T-cell (primary cell): ENCODE measurements at regions not wholly inside any gene's neighbourhood (a gene's known extent, or its start where the extent isn't known, plus 50 kb on each side); places are given as distances from the start of the nearest gene placed in this dataset.

Experiments used
- ATAC-seq, 4 experiments: fragments of 200-7000 bp in 3 of 4; fragments of 150-1000 bp in 1 of 4; cut with Tn5 transposase; replicated peaks in 1 of 4; 1 replicate in 3 of 4; 2 replicates in 1 of 4; pipeline ENCODE4 v1.10.0; 2021; ENCODE audit warnings: moderate library complexity in 3 of 4, mild to moderate bottlenecking in 2 of 4, moderate number of reproducible peaks in 1 of 4
- CTCF ChIA-PET, 2 donors: fragments of 300-600 bp; sonication (Branson Sonifier 250); formaldehyde crosslinking; loops; one replicate each; lab custom pipeline; 2022; ENCODE audit warnings: antibody characterized with exemption in 2 of 2; lab: Charles Lee
- POLR2A ChIA-PET, 2 donors: fragments of 300-600 bp; sonication (Branson Sonifier 250); formaldehyde crosslinking; loops; one replicate each; lab custom pipeline; 2022; ENCODE audit warnings: antibody characterized with exemption in 2 of 2; lab: Charles Lee
- DNase-seq, 35 experiments: peaks; one replicate each; pipeline versions ENCODE4 v3.0.0 to v3.0.0-alpha.2; 2013 to 2023
- H3K27ac ChIP-seq: one replicate; pipeline ENCODE4 v1.5.1; 2013; ENCODE audit warnings: low read length
- H3K27me3 ChIP-seq, 2 experiments: replicated peaks in 1 of 2; 1 replicate in 1 of 2; 2 replicates in 1 of 2; pipeline versions ENCODE4 v1.6.1 to v1.7.0; 2013; ENCODE audit warnings: low read length in 1 of 2, mixed read lengths in 1 of 2; ENCODE audit not compliant: control insufficient read depth in 2 of 2, insufficient read depth in 2 of 2; ENCODE audit errors: extremely low read depth in 1 of 2
- H3K36me3 ChIP-seq, 2 donors: 1 replicate in 1 of 2; 2 replicates in 1 of 2; pipeline versions ENCODE4 v1.6.1 to v1.7.0; 2013; ENCODE audit warnings: low read length in 1 of 2; ENCODE audit not compliant: control insufficient read depth in 2 of 2, insufficient read depth in 1 of 2; ENCODE audit errors: extremely low read depth in 1 of 2
- H3K4me1 ChIP-seq, 2 experiments: 1 replicate in 1 of 2; 2 replicates in 1 of 2; pipeline versions ENCODE4 v1.6.1 to v1.7.0; 2013; ENCODE audit warnings: low read length in 2 of 2, mixed read lengths in 1 of 2; ENCODE audit not compliant: insufficient read depth in 2 of 2, control insufficient read depth in 1 of 2; ENCODE audit errors: extremely low read depth in 1 of 2
- H3K4me3 ChIP-seq, 2 donors: 1 replicate in 1 of 2; 2 replicates in 1 of 2; pipeline versions ENCODE4 v1.5.1 to v1.7.0; 2013; ENCODE audit warnings: mild to moderate bottlenecking in 2 of 2, low read length in 1 of 2, moderate library complexity in 1 of 2; ENCODE audit not compliant: control insufficient read depth in 1 of 2; ENCODE audit errors: extremely low read depth in 1 of 2
- H3K9me3 ChIP-seq: 2 replicates; pipeline ENCODE4 v1.7.0; 2013
- H3K27ac Mint-ChIP-seq, 2 donors: one replicate each; pipeline ENCODE4 v1.8.0; 2020 to 2021; ENCODE audit warnings: mild to moderate bottlenecking in 2 of 2, mixed read lengths in 2 of 2
- H3K27me3 Mint-ChIP-seq, 2 donors: one replicate each; pipeline ENCODE4 v1.8.0; 2021 to 2022; ENCODE audit warnings: mixed read lengths in 2 of 2
- H3K36me3 Mint-ChIP-seq: one replicate; pipeline ENCODE4 v1.8.0; 2021; ENCODE audit warnings: mixed read lengths
- H3K4me1 Mint-ChIP-seq, 3 donors: one replicate each; pipeline ENCODE4 v1.8.0; 2020 to 2022; ENCODE audit warnings: mixed read lengths in 3 of 3, mild to moderate bottlenecking in 1 of 3
- H3K4me3 Mint-ChIP-seq, 3 donors: one replicate each; pipeline ENCODE4 v1.8.0; 2020 to 2022; ENCODE audit warnings: mild to moderate bottlenecking in 3 of 3, mixed read lengths in 3 of 3, moderate library complexity in 3 of 3
- H3K9me3 Mint-ChIP-seq, 3 donors: one replicate each; pipeline ENCODE4 v1.8.0; 2020 to 2022; ENCODE audit warnings: mixed read lengths in 3 of 3
- WGBS: methylation state at CpG from one replicate; pipeline ENCODE4 v1.1.5; 2013; ENCODE audit warnings: missing lambda C conversion rate; ENCODE audit not compliant: insufficient coverage; 5-methylcytosine and 5-hydroxymethylcytosine counted together

GRCh38 chr17:6209829-6210228, 139.7 kb downstream of the WSCD1 start:
- Mint-ChIP-seq H3K4me1 (no peaks in the 10 kb centered on the region), H3K27ac (no peak overlapping the region), H3K9me3 (no peaks in the 10 kb centered on the region), H3K36me3 (no peaks in the 10 kb centered on the region), H3K4me3 (no peak overlapping the region), H3K27me3 (peaks cover 16 to 18% of the 10 kb centered on the region in 2 donors)
- DNase-seq = no peak
- peaks cover 0 to 23% of the 10 kb centered on the region in 2 experiments for H3K27me3 ChIP-seq
- H3K4me1 ChIP-seq = no peaks in the 10 kb centered on the region
- no peak for ATAC-seq
- WGBS = 77% methylated on average over 4 of the region's 5 CpGs
- no peak overlapping the region for H3K4me3 ChIP-seq
- H3K9me3 ChIP-seq = no peaks in the 10 kb centered on the region
- POLR2A ChIA-PET = no interaction called here
- CTCF ChIA-PET = no interaction called here
- H3K27ac ChIP-seq = no peak overlapping the region
- no peaks in the 10 kb centered on the region for H3K36me3 ChIP-seq

- DNase-seq = no peak
- H3K36me3 Mint-ChIP-seq = no peaks in the 10 kb centered on the region
- Histone ChIP-seq H3K27me3 (peaks cover 0 to 17% of the 10 kb centered on the region in 2 experiments), H3K9me3 (no peaks in the 10 kb centered on the region), H3K27ac (no peak overlapping the region), H3K4me1 (no peaks in the 10 kb centered on the region), H3K4me3 (no peak overlapping the region), H3K36me3 (no peaks in the 10 kb centered on the region)
- no peaks in the 10 kb centered on the region for H3K4me1 Mint-ChIP-seq
- no peak for ATAC-seq
- H3K27ac Mint-ChIP-seq = no peak overlapping the region
- no peak overlapping the region for H3K4me3 Mint-ChIP-seq
- H3K27me3 Mint-ChIP-seq = peaks cover 13 to 20% of the 10 kb centered on the region in 2 donors
- POLR2A ChIA-PET = no interaction called here
- no peaks in the 10 kb centered on the region for H3K9me3 Mint-ChIP-seq
- CTCF ChIA-PET = no interaction called here
- WGBS = 85% methylated on average over 9 of the region's 16 CpGs
Observed at GRCh38 chr17:6208608-6209180, 138.5 kb downstream of the WSCD1 start.

- ChIA-PET POLR2A (no interaction called here), CTCF (no interaction called here)
- WGBS = 100% methylated on average over 2 of the region's 6 CpGs
- Mint-ChIP-seq H3K9me3 (no peaks in the 10 kb centered on the region), H3K4me1 (no peaks in the 10 kb centered on the region), H3K27me3 (peaks cover 30 to 37% of the 10 kb centered on the region in 2 donors), H3K4me3 (no peak overlapping the region), H3K36me3 (no peaks in the 10 kb centered on the region), H3K27ac (no peak overlapping the region)
- ATAC-seq (no peak), DNase-seq (no peak)
- Histone ChIP-seq H3K4me3 (no peak overlapping the region), H3K27ac (no peak overlapping the region), H3K4me1 (no peaks in the 10 kb centered on the region), H3K9me3 (no peaks in the 10 kb centered on the region), H3K27me3 (peaks cover 0 to 19% of the 10 kb centered on the region in 2 experiments), H3K36me3 (no peaks in the 10 kb centered on the region)
Observed at GRCh38 chr17:6205525-6205924, 135.3 kb downstream of the WSCD1 start.

- 14% methylated on average over 1 of the region's 4 CpGs for WGBS
- no peaks in the 10 kb centered on the region for H3K36me3 ChIP-seq
- H3K4me1 Mint-ChIP-seq = no peaks in the 10 kb centered on the region
- no peak for DNase-seq
- ChIA-PET CTCF (no interaction called here), POLR2A (no interaction called here)
- no peak for ATAC-seq
- H3K4me3 Mint-ChIP-seq = no peak overlapping the region
- H3K4me3 ChIP-seq = no peak overlapping the region
- H3K36me3 Mint-ChIP-seq = no peaks in the 10 kb centered on the region
- no peaks in the 10 kb centered on the region for H3K9me3 Mint-ChIP-seq
- no peaks in the 10 kb centered on the region for H3K4me1 ChIP-seq
- peaks cover 27 to 37% of the 10 kb centered on the region in 2 donors for H3K27me3 Mint-ChIP-seq
- H3K27me3 ChIP-seq = peaks cover 0 to 16% of the 10 kb centered on the region in 2 experiments
- no peak overlapping the region for H3K27ac Mint-ChIP-seq
- H3K9me3 ChIP-seq = no peaks in the 10 kb centered on the region
- no peak overlapping the region for H3K27ac ChIP-seq
Observed at GRCh38 chr17:6205033-6205432, 134.9 kb downstream of the WSCD1 start.

- Histone ChIP-seq H3K36me3 (no peaks in the 10 kb centered on the region), H3K4me1 (no peaks in the 10 kb centered on the region), H3K27ac (no peak overlapping the region), H3K4me3 (no peak overlapping the region), H3K9me3 (no peaks in the 10 kb centered on the region), H3K27me3 (peaks cover 0 to 15% of the 10 kb centered on the region in 2 experiments)
- Mint-ChIP-seq H3K36me3 (no peaks in the 10 kb centered on the region), H3K27ac (no peak overlapping the region), H3K4me3 (no peak overlapping the region), H3K9me3 (no peaks in the 10 kb centered on the region), H3K4me1 (no peaks in the 10 kb centered on the region), H3K27me3 (peaks cover 28 to 30% of the 10 kb centered on the region in 2 donors)
- ATAC-seq (no peak), DNase-seq (no peak)
- ChIA-PET CTCF (no interaction called here), POLR2A (no interaction called here)
- WGBS = 82% methylated on average over 6 of the region's 10 CpGs
Observed at GRCh38 chr17:6204203-6204722, 134.1 kb downstream of the WSCD1 start.

- no peaks in the 10 kb centered on the region for H3K4me1 ChIP-seq
Observed at GRCh38 chr17:6196355-6196754, 126.2 kb downstream of the WSCD1 start.

More at GRCh38 chr17:6196355-6196754, 126.2 kb downstream of the WSCD1 start:
- H3K36me3 ChIP-seq = no peaks in the 10 kb centered on the region
- ChIA-PET CTCF (no interaction called here), POLR2A (no interaction called here)
- Mint-ChIP-seq H3K4me3 (no peak overlapping the region), H3K4me1 (no peaks in the 10 kb centered on the region), H3K27ac (no peak overlapping the region), H3K36me3 (no peaks in the 10 kb centered on the region), H3K9me3 (peaks cover 0 to 4% (median 0%) of the 10 kb centered on the region in 3 donors), H3K27me3 (peaks cover 6 to 17% of the 10 kb centered on the region in 2 donors)
- peaks cover 0 to 5% of the 10 kb centered on the region in 2 experiments for H3K27me3 ChIP-seq
- no CpG with 5 or more reads among the region's 4 CpGs for WGBS
- no peaks in the 10 kb centered on the region for H3K9me3 ChIP-seq
- DNase-seq (no peak), ATAC-seq (no peak)
- no peak overlapping the region for H3K4me3 ChIP-seq
- H3K27ac ChIP-seq = no peak overlapping the region
